ENCODE measurements at regions not wholly inside any gene's neighbourhood (a gene's known extent, or its start where the extent isn't known, plus 50 kb on each side); places are given as distances from the start of the nearest gene placed in this dataset.

DNA sequence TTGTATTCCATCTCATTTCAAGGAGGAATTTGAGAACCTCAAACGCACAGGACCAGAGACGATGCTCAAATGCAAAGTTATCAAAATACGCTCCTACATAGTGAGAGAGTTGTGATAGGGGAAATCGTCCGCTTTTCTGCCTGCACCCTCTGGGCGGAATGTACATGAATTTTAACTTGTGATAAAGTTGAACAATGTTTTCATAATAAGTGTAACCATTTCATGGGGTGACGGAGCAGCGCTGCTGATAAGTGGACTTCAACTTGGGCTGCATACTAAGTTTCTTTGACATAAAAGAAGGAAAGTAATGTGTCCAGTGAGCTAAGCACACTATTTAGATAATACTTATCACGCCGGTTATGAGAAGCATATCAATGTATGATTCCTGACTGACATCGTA is 497.5 kb upstream of the MGMT start (continued):
- TF ChIP-seq TAF1 (IDR thresholded peaks at IDR 0.05; ENCODE audit: borderline replicate concordance, low read depth, low read length), result no peak
- no peak for TF ChIP-seq TEAD4 (IDR thresholded peaks at IDR 0.05; ENCODE audit: borderline replicate concordance, insufficient read depth)
- TF ChIP-seq NFIC (IDR thresholded peaks at IDR 0.05; ENCODE audit: borderline replicate concordance), result no peak

DNA sequence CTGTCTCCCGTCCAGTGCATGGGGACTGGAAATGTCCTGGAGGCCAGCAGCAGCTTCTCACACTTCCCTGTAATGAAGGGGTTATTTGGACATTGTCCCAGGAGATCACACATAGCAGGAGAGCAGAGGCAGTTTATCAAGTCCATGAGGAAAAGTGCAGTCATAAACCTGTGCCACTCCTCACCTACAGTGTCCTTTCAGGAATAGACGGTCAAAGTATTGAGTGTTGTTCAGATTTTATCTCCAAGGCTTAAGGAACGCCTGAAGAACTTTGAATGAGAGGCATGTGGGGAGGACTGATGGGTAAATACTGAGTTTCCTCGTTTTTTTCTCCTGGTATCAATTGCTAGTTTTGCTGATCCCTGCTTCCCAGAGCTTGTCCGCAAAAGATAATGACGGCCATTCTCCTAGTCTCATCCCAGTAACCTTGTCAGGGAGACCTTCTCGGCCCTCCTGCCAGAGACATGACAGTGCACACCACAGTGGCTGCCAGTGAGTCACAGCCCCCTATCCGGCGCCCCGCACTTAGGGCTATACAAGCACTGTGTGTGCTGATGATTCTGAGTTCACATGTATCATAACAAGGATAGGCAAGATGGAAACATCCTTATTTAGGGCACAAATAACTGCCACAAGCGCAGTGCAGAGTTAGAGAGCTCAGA is 495.5 kb upstream of the MGMT start:
- Histone ChIP-seq H3K27me3 (ENCODE audit: insufficient read depth) (no peaks in the 10 kb centered on the region), H2AFZ (ENCODE audit: low read depth) (no peak overlapping the region), H3K9me3 (no peaks in the 10 kb centered on the region), H3K4me2 (no peak overlapping the region), H3K4me3 (ENCODE audit: low read depth in 2 of 2, low read length in 1 of 2) (no peak overlapping the region), H3K9me2 (no peaks in the 10 kb centered on the region), H3K27ac (ENCODE audit: low read depth in 2 of 2, low read length in 1 of 2) (no peak overlapping the region), H3K4me1 (ENCODE audit: control insufficient read depth in 1 of 2, insufficient read depth in 2 of 2, low read depth in 1 of 2, low read length in 1 of 2) (no peaks in the 10 kb centered on the region), H3K9ac (no peak overlapping the region), H3F3A (replicated peaks; ENCODE audit: insufficient read depth) (no peaks in the 10 kb centered on the region), H4K20me1 (ENCODE audit: insufficient read depth) (no peaks in the 10 kb centered on the region), H3K79me2 (ENCODE audit: insufficient read depth) (no peaks in the 10 kb centered on the region), H3K36me3 (replicated peaks in 1 of 2; ENCODE audit: control insufficient read depth in 1 of 2, insufficient read depth in 2 of 2, low read length in 1 of 2) (no peaks in the 10 kb centered on the region)
- ChIA-PET POLR2A (no interaction called here), CTCF (no interaction called here)
- no peak for DNase-seq
- TF ChIP-seq, protein P1, sequence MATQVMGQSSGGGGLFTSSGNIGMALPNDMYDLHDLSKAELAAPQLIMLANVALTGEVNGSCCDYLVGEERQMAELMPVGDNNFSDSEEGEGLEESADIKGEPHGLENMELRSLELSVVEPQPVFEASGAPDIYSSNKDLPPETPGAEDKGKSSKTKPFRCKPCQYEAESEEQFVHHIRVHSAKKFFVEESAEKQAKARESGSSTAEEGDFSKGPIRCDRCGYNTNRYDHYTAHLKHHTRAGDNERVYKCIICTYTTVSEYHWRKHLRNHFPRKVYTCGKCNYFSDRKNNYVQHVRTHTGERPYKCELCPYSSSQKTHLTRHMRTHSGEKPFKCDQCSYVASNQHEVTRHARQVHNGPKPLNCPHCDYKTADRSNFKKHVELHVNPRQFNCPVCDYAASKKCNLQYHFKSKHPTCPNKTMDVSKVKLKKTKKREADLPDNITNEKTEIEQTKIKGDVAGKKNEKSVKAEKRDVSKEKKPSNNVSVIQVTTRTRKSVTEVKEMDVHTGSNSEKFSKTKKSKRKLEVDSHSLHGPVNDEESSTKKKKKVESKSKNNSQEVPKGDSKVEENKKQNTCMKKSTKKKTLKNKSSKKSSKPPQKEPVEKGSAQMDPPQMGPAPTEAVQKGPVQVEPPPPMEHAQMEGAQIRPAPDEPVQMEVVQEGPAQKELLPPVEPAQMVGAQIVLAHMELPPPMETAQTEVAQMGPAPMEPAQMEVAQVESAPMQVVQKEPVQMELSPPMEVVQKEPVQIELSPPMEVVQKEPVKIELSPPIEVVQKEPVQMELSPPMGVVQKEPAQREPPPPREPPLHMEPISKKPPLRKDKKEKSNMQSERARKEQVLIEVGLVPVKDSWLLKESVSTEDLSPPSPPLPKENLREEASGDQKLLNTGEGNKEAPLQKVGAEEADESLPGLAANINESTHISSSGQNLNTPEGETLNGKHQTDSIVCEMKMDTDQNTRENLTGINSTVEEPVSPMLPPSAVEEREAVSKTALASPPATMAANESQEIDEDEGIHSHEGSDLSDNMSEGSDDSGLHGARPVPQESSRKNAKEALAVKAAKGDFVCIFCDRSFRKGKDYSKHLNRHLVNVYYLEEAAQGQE (IDR thresholded peaks at IDR 0.05; ENCODE audit: low read depth, low read length), result no peak
- no peak for TF ChIP-seq FOSL2 (IDR thresholded peaks at IDR 0.05; ENCODE audit: borderline replicate concordance, low read depth)
- no peak for TF ChIP-seq RCOR1 (IDR thresholded peaks at IDR 0.05; ENCODE audit: low read length)
- TF ChIP-seq, protein P2, sequence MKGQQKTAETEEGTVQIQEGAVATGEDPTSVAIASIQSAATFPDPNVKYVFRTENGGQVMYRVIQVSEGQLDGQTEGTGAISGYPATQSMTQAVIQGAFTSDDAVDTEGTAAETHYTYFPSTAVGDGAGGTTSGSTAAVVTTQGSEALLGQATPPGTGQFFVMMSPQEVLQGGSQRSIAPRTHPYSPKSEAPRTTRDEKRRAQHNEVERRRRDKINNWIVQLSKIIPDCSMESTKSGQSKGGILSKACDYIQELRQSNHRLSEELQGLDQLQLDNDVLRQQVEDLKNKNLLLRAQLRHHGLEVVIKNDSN (IDR thresholded peaks at IDR 0.05; ENCODE audit: borderline replicate concordance, low read depth), result no peak
- 31% methylated on average over 8 of the region's 11 CpGs for WGBS (ENCODE audit: low lambda C conversion rate)

DNA sequence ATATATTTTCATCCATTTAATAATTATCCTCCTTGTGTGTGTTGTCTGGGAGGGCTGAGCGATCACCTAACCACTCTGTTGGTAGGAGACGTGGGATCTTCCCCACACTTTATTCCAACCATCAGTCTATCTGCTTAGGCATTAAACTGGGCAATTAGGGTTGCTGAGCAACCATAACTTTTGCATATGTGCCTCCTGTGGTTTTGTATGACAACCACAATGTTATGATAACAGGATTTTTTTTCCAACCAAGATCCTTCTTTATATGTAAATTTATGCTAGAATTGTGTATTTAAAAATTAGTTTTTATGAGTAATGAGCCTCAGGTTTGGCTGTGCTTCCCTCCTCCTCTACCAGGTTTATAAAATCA is 495.0 kb upstream of the MGMT start:
- ChIA-PET CTCF (no interaction called here), POLR2A (no interaction called here)
- Histone ChIP-seq H3K79me2 (ENCODE audit: insufficient read depth) (no peaks in the 10 kb centered on the region), H4K20me1 (ENCODE audit: insufficient read depth) (no peaks in the 10 kb centered on the region), H2AFZ (ENCODE audit: low read depth) (no peak overlapping the region), H3K4me3 (ENCODE audit: low read depth in 2 of 2, low read length in 1 of 2) (no peak overlapping the region), H3K9ac (no peak overlapping the region), H3K4me2 (no peak overlapping the region), H3K36me3 (replicated peaks in 1 of 2; ENCODE audit: control insufficient read depth in 1 of 2, insufficient read depth in 2 of 2, low read length in 1 of 2) (no peaks in the 10 kb centered on the region), H3K9me3 (no peaks in the 10 kb centered on the region), H3K27me3 (ENCODE audit: insufficient read depth) (no peaks in the 10 kb centered on the region), H3F3A (replicated peaks; ENCODE audit: insufficient read depth) (no peaks in the 10 kb centered on the region), H3K9me2 (no peaks in the 10 kb centered on the region), H3K27ac (ENCODE audit: low read depth in 2 of 2, low read length in 1 of 2) (no peak overlapping the region), H3K4me1 (ENCODE audit: control insufficient read depth in 1 of 2, insufficient read depth in 2 of 2, low read depth in 1 of 2, low read length in 1 of 2) (no peaks in the 10 kb centered on the region)
- WGBS (ENCODE audit: low lambda C conversion rate), result 30% methylated on average over 2 of the region's 2 CpGs
- DNase-seq, result no peak
- TF ChIP-seq JUND (IDR thresholded peaks at IDR 0.05), result no peak
- TF ChIP-seq SIN3A (IDR thresholded peaks at IDR 0.05; ENCODE audit: borderline replicate concordance, low read depth, low read length), result no peak
- TF ChIP-seq TCF12 (IDR thresholded peaks at IDR 0.05), result no peak
- TF ChIP-seq RCOR1 (IDR thresholded peaks at IDR 0.05; ENCODE audit: low read length), result no peak
- TF ChIP-seq FOXJ3 (CRISPR knock-in tag; IDR thresholded peaks at IDR 0.05), result no peak
- no peak for TF ChIP-seq TAF1 (IDR thresholded peaks at IDR 0.05; ENCODE audit: borderline replicate concordance, low read depth, low read length)
- TF ChIP-seq, protein P3, sequence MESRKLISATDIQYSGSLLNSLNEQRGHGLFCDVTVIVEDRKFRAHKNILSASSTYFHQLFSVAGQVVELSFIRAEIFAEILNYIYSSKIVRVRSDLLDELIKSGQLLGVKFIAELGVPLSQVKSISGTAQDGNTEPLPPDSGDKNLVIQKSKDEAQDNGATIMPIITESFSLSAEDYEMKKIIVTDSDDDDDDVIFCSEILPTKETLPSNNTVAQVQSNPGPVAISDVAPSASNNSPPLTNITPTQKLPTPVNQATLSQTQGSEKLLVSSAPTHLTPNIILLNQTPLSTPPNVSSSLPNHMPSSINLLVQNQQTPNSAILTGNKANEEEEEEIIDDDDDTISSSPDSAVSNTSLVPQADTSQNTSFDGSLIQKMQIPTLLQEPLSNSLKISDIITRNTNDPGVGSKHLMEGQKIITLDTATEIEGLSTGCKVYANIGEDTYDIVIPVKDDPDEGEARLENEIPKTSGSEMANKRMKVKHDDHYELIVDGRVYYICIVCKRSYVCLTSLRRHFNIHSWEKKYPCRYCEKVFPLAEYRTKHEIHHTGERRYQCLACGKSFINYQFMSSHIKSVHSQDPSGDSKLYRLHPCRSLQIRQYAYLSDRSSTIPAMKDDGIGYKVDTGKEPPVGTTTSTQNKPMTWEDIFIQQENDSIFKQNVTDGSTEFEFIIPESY (IDR thresholded peaks at IDR 0.05; ENCODE audit: borderline replicate concordance, low read depth), result no peak
- TF ChIP-seq NRF1 (IDR thresholded peaks at IDR 0.05; ENCODE audit: low read depth, low read length), result no peak
- no peak for TF ChIP-seq CHD2 (IDR thresholded peaks at IDR 0.05; ENCODE audit: low read length, partially characterized antibody)
- TF ChIP-seq FOXM1 (IDR thresholded peaks at IDR 0.05; ENCODE audit: low read depth), result no peak
- no peak for TF ChIP-seq FOSL2 (IDR thresholded peaks at IDR 0.05; ENCODE audit: borderline replicate concordance, low read depth)
- no peak for TF ChIP-seq MEF2A (IDR thresholded peaks at IDR 0.05; ENCODE audit: borderline replicate concordance, low read depth)
- no peak for TF ChIP-seq RAD21 (IDR thresholded peaks at IDR 0.05; ENCODE audit: low read length)
- no peak for TF ChIP-seq SMC3 (IDR thresholded peaks at IDR 0.05; ENCODE audit: low read depth, low read length)
- TF ChIP-seq EZH2phosphoT487 (IDR thresholded peaks at IDR 0.05; ENCODE audit: borderline replicate concordance, low read depth), result no peak
- TF ChIP-seq, protein P4, sequence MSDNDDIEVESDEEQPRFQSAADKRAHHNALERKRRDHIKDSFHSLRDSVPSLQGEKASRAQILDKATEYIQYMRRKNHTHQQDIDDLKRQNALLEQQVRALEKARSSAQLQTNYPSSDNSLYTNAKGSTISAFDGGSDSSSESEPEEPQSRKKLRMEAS (IDR thresholded peaks at IDR 0.05; ENCODE audit: low read depth), result no peak
- TF ChIP-seq MXI1 (IDR thresholded peaks at IDR 0.05; ENCODE audit: low read depth, low read length), result no peak
